ELR (cell line): ENCODE measurements at regions not wholly inside any gene's neighbourhood (a gene's known extent, or its start where the extent isn't known, plus 50 kb on each side); places are given as distances from the start of the nearest gene placed in this dataset.
A peak's percentile ranks its signal among the peaks of the same experiment; 100 is the strongest.

Experiments used
- DNase-seq: peaks from one replicate; pipeline ENCODE4 v3.0.0-alpha.2; 2015; ENCODE audit warnings: low read depth

DNA sequence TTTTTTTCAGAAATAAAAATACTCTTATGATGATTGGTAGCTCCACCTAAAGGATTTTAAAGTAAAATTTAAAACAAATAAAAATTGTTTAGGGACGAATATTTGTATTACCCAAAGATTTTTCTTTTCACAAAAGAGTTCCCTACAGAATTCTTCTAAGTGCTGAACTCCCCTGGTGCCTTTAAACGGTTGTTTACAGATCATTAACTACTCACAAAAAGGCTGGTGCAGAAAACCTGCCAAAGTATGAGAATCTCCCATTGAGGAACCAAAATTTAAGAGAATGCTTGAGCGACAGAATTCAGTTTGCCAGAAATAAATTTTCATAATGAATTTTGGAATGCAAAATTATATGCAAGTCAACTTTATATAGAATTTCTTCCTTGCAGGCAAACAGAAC lies 497.8 kb upstream of the NR2F2 start:
- no peak for DNase-seq

- no peak for DNase-seq
Observed at GRCh38 chr15:95834028-95834804, 496.3 kb upstream of the NR2F2 start.

GRCh38 chr15:95836536-95836935 lies 494.0 kb upstream of the NR2F2 start:
- DNase-seq = no peak

DNA sequence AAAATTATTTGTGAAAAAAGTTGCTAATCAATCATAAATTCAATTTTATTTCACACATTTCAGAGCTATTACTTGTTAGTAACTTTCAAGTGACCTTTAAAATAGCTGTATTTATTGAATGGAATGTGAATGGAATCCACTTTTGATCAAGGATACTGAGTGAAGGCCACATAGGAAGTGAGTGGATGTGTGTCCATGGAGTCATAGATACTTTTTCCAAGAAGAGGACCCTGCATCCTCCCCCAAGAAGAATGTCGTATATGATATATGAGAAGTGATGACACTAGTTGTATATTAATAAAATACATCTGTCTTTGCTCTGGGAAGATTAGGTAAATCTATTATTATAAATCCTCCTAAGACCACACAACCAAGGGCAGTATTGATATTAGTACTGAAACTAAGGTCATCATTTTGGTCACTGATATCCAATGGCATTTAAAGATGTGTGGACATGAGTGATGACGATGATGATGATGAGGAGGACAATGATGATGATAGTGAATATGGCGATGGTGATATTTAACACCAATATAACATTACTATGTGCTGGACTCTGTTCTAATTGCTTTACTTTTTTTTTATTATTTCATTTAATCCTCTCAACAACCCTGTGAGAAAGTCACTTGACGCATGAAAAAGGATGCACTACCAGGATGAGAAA lies 493.0 kb upstream of the NR2F2 start:
- DNase-seq = no peak

DNA sequence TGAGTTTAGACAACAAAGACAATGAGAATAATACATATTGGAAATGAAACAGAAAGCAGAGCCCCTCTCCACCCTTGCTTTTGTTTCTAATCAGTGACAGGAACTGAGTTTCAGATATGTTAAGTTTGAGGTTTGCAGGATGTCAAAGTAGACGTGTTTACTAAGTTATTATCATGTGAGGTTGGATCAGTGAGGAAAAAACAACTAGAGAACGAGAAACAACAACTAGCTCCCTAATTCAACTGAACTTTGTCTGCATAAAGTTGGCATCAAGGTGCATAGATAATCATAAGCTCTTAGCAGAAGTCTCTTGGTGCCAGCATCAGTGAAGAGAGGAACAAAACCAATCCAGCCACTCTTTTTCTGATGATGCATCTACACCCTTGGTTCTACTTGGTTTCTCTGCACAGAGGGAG lies 491.1 kb upstream of the NR2F2 start:
- no peak for DNase-seq

DNA sequence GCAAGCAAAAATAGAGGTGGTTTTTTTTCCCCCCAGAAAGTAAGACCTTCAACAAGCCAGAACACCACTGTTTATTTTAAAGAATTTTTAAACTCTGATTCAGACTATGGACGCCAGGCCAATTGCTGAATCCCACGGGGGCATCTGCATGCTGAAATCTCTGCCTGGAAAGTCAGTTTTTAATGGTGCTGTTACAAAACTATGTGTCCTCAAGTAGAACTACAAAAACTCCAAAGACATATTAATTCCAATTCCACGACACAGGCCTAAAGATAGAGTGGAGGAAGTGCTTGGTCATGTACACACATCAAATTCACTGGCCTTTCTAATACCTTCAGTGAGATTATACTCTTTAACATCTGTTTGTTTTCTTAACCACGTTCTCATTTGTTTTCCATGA lies 490.5 kb upstream of the NR2F2 start:
- DNase-seq = peak; percentile 59

GRCh38 chr15:95840855-95841254 lies 489.6 kb upstream of the NR2F2 start:
- DNase-seq = no peak

DNA sequence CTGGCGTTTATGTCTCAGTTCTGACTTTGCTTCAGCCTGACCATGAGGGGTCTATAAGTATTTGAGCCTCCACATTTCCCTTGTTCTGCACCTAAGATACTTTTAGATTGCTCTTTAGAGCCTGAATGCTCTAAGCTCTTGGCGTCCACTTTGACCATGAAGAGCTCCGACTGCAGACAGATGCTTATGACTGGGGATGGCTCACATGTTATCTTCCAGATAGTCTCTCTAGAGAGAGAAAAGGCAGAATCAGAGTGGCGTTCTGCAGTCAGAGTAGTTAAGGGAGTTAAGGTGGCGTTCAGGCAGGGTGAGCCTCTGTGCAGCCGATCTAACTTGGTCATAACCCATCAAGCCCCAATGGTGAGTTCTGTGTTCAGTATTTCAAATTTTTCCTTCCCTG lies 487.9 kb upstream of the NR2F2 start:
- no peak for DNase-seq

DNA sequence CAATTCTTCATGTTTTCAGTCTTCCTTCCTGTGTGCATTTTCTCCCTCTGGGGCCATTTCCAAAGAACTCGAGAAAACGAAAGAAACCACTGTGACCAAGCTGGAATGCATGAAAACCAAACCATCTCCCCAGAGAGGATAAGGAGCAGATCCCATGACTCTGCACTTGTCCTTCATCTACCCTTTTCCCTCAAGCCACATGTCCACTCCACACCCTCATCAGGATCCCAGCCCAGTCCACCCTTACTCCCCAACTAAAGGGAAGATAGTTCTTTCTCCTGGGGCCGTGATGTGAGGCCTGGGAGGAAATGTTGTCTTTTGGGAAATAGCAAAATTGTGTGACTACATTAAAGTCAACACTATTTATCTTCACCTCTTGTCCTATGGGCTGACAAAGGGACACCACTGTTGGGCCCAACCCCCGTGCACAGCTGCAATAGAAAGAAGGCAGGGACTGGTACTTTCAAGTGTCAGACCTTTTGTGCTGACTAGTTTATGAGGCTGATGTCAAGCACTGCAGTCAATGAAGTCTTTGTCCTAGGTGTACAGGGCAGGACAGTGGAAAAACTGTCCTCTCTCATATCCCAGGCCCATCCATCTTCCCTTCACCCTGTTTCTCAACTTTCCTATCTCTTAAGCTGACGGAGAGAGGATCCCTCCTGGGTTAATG lies 487.1 kb upstream of the NR2F2 start:
- DNase-seq = peak; percentile 37

DNA sequence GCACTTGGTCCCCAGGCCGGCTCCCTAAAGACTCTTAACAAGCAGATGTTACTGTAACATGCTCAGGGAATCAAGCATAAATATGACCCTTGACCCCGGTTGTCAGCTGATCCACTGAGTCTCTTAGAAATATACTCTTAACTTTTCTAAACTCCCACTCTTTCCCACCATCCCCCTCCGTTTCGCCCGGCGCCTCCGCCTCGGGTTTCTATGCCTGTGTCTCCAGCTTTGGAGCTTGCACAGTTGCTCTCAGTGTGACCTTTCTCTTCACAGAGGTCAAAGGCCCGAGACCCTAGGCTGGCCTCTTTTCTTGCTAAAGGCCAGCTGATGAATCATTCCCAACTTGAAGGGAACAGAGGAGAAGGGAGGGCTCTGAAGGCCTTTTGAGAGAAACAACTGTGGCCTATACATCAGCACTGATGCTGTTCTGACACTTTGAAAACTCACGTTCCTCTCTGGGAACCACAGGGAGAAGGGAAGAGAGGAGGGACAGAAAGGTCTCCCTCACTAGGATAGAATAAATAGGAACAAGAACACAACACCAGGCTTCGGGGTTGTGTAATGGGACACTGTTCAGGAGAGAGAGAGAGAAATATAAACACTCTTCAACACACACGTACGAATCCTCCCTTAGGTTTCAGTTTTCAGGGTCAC lies 484.5 kb upstream of the NR2F2 start:
- no peak for DNase-seq

- no peak for DNase-seq
Observed at GRCh38 chr15:95848126-95848525, 482.4 kb upstream of the NR2F2 start.

GRCh38 chr15:95850837-95851236 lies 479.7 kb upstream of the NR2F2 start:
- no peak for DNase-seq

DNA sequence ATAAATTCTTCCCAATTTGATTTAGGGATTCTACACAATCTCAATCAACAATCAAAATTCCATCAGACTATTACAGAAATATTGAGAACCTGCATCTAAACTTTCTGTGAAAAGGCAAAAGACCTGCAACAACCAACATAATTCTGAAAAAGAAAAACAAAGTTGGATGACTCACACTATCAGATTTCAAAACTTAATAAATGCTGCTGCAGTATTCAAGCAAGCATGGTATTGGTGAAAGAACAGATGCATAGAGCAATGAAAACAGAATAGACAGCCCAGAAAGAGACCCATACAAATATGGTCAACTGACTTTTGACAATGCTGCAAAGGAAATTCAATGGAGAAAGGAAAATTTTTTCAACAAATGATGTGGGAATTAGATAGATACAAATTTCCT lies 477.1 kb upstream of the NR2F2 start:
- DNase-seq = peak; percentile 36

- DNase-seq = peak; percentile 88
Observed at GRCh38 chr15:95857124-95857757, 473.3 kb upstream of the NR2F2 start.

GRCh38 chr15:95857758-95858157 lies 472.7 kb upstream of the NR2F2 start:
- DNase-seq = no peak

- DNase-seq = no peak
Observed at GRCh38 chr15:95860406-95860805, 470.1 kb upstream of the NR2F2 start.

DNA sequence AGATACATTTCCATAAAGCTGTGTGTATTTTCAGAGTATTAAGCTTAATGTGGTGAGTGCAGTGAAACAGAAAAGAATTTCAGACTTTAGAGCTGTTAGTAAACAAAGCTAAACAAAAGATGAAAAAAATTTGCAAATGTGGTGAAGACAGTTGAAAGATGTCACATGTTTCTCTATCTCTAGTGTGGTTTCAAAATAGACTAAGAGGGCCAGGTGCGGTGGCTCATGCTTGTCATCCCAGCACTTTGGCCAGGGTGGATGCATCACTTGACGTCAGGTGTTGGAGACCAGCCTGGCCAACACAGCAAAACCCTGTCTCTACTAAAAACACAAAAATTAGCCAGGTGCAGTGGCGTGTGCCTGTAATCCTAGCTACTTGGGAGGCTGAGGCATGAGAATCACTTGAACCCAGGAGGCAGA lies 466.0 kb upstream of the NR2F2 start:
- DNase-seq = no peak

DNA sequence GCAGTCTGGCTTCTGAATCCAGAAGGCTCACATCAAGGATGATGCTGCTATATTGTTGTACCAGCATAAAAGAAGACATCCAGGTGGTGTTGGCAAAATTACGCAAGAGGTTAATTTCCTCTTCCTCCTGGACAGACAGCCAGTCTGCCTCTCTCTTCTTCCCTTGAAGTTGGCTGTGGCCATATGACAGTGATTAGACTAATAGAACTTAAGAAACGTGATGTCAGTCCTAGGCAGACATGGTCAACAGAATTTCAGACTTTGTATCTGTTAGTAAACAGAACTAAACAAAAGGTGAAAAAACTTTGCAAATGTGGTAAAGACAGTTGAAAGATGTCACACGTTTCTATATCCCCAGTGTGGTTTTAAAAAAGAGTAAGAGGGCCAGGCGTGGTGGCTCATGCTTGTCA lies 465.2 kb upstream of the NR2F2 start:
- no peak for DNase-seq

GRCh38 chr15:95866711-95867440 lies 463.6 kb upstream of the NR2F2 start:
- no peak for DNase-seq

DNA sequence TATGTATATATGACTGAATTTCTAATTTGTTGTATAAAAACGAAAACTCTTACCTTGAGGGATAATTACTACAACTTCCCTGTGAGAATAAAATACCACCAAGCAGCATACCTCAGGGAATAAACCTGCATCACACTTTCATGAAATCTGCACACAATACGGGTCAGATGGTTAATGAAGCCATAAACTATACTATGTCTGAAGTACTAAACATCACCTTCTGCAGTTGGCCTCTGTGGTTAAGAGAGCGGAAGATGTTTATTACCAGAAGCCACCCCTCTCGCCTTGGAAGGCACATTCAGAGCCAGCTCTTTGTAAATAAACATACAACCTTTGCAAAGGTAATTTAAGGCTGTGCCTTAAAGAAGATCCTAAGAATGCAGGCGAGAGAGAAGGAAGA lies 462.1 kb upstream of the NR2F2 start:
- no peak for DNase-seq

GRCh38 chr15:95868970-95869369 lies 461.5 kb upstream of the NR2F2 start:
- no peak for DNase-seq

DNA sequence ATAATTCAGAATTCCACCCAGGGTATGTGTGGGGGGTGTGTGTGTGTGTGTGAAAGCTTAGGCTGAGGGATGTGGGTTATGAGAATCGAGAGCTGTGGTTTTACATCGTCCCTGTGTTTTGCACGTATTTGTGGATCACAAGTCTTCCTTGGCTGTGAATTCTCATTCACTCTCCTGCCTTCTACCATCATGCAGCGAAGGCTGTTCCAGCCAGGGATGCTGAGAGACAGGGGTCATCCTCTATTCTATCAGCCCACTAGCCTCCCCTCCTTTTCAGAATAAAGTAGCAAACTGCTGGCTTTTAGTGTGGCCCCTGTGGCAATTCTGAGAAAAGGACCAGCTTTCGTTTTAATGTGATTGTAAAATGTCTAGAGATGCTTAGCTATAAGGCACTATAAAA lies 460.6 kb upstream of the NR2F2 start:
- DNase-seq = no peak
